SK-N-SH treated with all-trans-retinoic acid at 6 μM for 48 hours (cell line): ENCODE measurements at regions not wholly inside any gene's neighbourhood (a gene's known extent, or its start where the extent isn't known, plus 50 kb on each side); places are given as distances from the start of the nearest gene placed in this dataset.

Experiments used
- ATAC-seq: fragments of 200-7000 bp; cut with Tn5 transposase; 3 replicates; pipeline ENCODE4 v1.9.1; 2020; ENCODE audit warnings: mild to moderate bottlenecking, moderate library complexity
- ARNTL ChIP-seq: fragments of 450-650 bp; formaldehyde crosslinking; IDR thresholded peaks from 2 replicates; pipeline ENCODE4 v1.5.0; 2020; ENCODE audit warnings: low read depth, mild to moderate bottlenecking, moderate library complexity, borderline replicate concordance
- BACH2 ChIP-seq: fragments of 250-450 bp; sonication (Bioruptor Pico); IDR thresholded peaks from 2 replicates; pipeline ENCODE4 v1.9.0; 2021; ENCODE audit warnings: mild to moderate bottlenecking, borderline replicate concordance
- CREB5 ChIP-seq: fragments of 250-450 bp; sonication (Bioruptor Pico); IDR thresholded peaks from 2 replicates; pipeline ENCODE4 v1.5.1; 2020; ENCODE audit warnings: low read depth, mild to moderate bottlenecking, moderate library complexity
- CSDC2 ChIP-seq: fragments of 250-450 bp; sonication (Bioruptor Pico); IDR thresholded peaks from 2 replicates; pipeline ENCODE4 v1.5.0; 2020; ENCODE audit warnings: mild to moderate bottlenecking, moderate library complexity
- CSRNP3 ChIP-seq: fragments of 250-450 bp; sonication (Bioruptor Pico); IDR thresholded peaks from 2 replicates; pipeline ENCODE4 v1.5.1; 2021; ENCODE audit warnings: mild to moderate bottlenecking, moderate library complexity
- ESRRG ChIP-seq: fragments of 250-450 bp; sonication (Bioruptor Pico); IDR thresholded peaks from 2 replicates; pipeline ENCODE4 v1.6.1; 2021; ENCODE audit warnings: mild to moderate bottlenecking
- ISL1 ChIP-seq: fragments of 250-450 bp; sonication (Bioruptor Pico); IDR thresholded peaks from 2 replicates; pipeline ENCODE4 v2.1.2; 2022; ENCODE audit warnings: mild to moderate bottlenecking, moderate library complexity
- OSR1 ChIP-seq: fragments of 250-450 bp; sonication (Bioruptor Pico); IDR thresholded peaks from 2 replicates; pipeline ENCODE4 v1.8.0; 2022; ENCODE audit warnings: moderate library complexity, mild to moderate bottlenecking, inconsistent platforms
- PATZ1 ChIP-seq: fragments of 250-450 bp; sonication (Bioruptor Pico); IDR thresholded peaks from 2 replicates; pipeline ENCODE4 v1.8.0; 2020; ENCODE audit warnings: mild to moderate bottlenecking, moderate library complexity, borderline replicate concordance
- POU6F1 ChIP-seq: fragments of 250-450 bp; sonication (Bioruptor Pico); IDR thresholded peaks from 2 replicates; pipeline ENCODE4 v1.8.0; 2021; ENCODE audit warnings: low read depth, mild to moderate bottlenecking, moderate library complexity, borderline replicate concordance
- PPARA ChIP-seq: fragments of 250-450 bp; sonication (Bioruptor Pico); IDR thresholded peaks from 2 replicates; pipeline ENCODE4 v1.5.0; 2020; ENCODE audit warnings: mild to moderate bottlenecking, borderline replicate concordance
- RARB ChIP-seq: fragments of 250-450 bp; sonication (Bioruptor Pico); IDR thresholded peaks from 2 replicates; pipeline ENCODE4 v1.8.0; 2021; ENCODE audit warnings: mild to moderate bottlenecking, moderate library complexity
- TCF4 ChIP-seq: fragments of 250-450 bp; sonication (Bioruptor Pico); IDR thresholded peaks from 2 replicates; pipeline ENCODE4 v1.8.0; 2021; ENCODE audit warnings: mild to moderate bottlenecking, moderate library complexity, borderline replicate concordance
- TOX ChIP-seq: fragments of 250-450 bp; sonication (Bioruptor Pico); IDR thresholded peaks from 2 replicates; pipeline ENCODE4 v1.8.0; 2021; ENCODE audit warnings: mild to moderate bottlenecking, moderate library complexity, borderline replicate concordance
- TSHZ2 ChIP-seq: fragments of 250-450 bp; sonication (Bioruptor Pico); IDR thresholded peaks from 2 replicates; pipeline ENCODE4 v1.5.0; 2020; ENCODE audit warnings: mild to moderate bottlenecking, moderate library complexity
- ZC3H10 ChIP-seq: fragments of 250-450 bp; sonication (Bioruptor Pico); IDR thresholded peaks from 2 replicates; pipeline ENCODE4 v1.5.1; 2021; ENCODE audit warnings: mild to moderate bottlenecking, moderate library complexity
- ZFP3 ChIP-seq: fragments of 250-450 bp; sonication (Bioruptor Pico); IDR thresholded peaks from 2 replicates; pipeline ENCODE4 v1.5.0; 2020; ENCODE audit warnings: mild to moderate bottlenecking, moderate library complexity
- ZFP30 ChIP-seq: fragments of 450-650 bp; formaldehyde crosslinking; IDR thresholded peaks from 2 replicates; pipeline ENCODE4 v1.5.0; 2022; ENCODE audit warnings: mild to moderate bottlenecking, moderate library complexity
- ZNF565 ChIP-seq: fragments of 450-650 bp; formaldehyde crosslinking; conservative IDR thresholded peaks from 2 replicates; pipeline ENCODE4 v1.5.0; 2020; ENCODE audit warnings: low read depth, mild to moderate bottlenecking, moderate library complexity
- ZNF70 ChIP-seq: fragments of 450-650 bp; formaldehyde crosslinking; IDR thresholded peaks from 2 replicates; pipeline ENCODE4 v1.5.0; 2020; ENCODE audit warnings: mild to moderate bottlenecking, moderate library complexity
- ZNF8 ChIP-seq: fragments of 450-650 bp; formaldehyde crosslinking; IDR thresholded peaks from 2 replicates; pipeline ENCODE4 v1.5.0; 2020; ENCODE audit warnings: mild to moderate bottlenecking, moderate library complexity

- ATAC-seq, result no peak
- TF ChIP-seq CREB5 (CRISPR knock-in tag), result no peak
- no peak for TF ChIP-seq OSR1 (CRISPR knock-in tag)
- TF ChIP-seq BACH2, result no peak
- no peak for TF ChIP-seq ZFP30 (CRISPR knock-in tag)
- TF ChIP-seq ARNTL (CRISPR knock-in tag), result no peak
- TF ChIP-seq TCF4 (CRISPR knock-in tag), result no peak
- no peak for TF ChIP-seq ZNF8 (CRISPR knock-in tag)
- TF ChIP-seq PPARA (CRISPR knock-in tag), result no peak
- no peak for TF ChIP-seq ZNF565 (CRISPR knock-in tag)
These were observed 402.0 kb upstream of the RNF32 start for GRCh38 chr7:156238366-156239133.

GRCh38 chr7:156237614-156238013 lies 403.0 kb upstream of the RNF32 start:
- TF ChIP-seq RARB (CRISPR knock-in tag) (no peak), ESRRG (CRISPR knock-in tag) (no peak), CSDC2 (CRISPR knock-in tag) (no peak), TOX (no peak), ZNF8 (CRISPR knock-in tag) (no peak), CREB5 (CRISPR knock-in tag) (no peak), TCF4 (CRISPR knock-in tag) (no peak)
- ATAC-seq, result no peak

- ATAC-seq, result no peak
- TF ChIP-seq CSRNP3 (no peak), TCF4 (CRISPR knock-in tag) (no peak), TOX (no peak), ZNF565 (CRISPR knock-in tag) (no peak), ZNF70 (CRISPR knock-in tag) (no peak), POU6F1 (CRISPR knock-in tag) (no peak), PPARA (CRISPR knock-in tag) (no peak), PATZ1 (CRISPR knock-in tag) (no peak), BACH2 (no peak), ZC3H10 (CRISPR knock-in tag) (no peak), RARB (CRISPR knock-in tag) (no peak), ISL1 (CRISPR knock-in tag) (no peak), ARNTL (CRISPR knock-in tag) (no peak), ZNF8 (CRISPR knock-in tag) (no peak), ESRRG (CRISPR knock-in tag) (no peak), ZFP3 (CRISPR knock-in tag) (no peak), CREB5 (CRISPR knock-in tag) (no peak), TSHZ2 (CRISPR knock-in tag) (no peak), OSR1 (CRISPR knock-in tag) (no peak)
These were observed 403.5 kb upstream of the RNF32 start for GRCh38 chr7:156236936-156237599.
